GM23338 (cell line): ENCODE measurements at regions not wholly inside any gene's neighbourhood (a gene's known extent, or its start where the extent isn't known, plus 50 kb on each side); places are given as distances from the start of the nearest gene placed in this dataset.

Source experiments
- CREB1 ChIP-seq: fragments of 250-450 bp; sonication (Bioruptor Pico); IDR thresholded peaks from 2 replicates; pipeline ENCODE4 v1.5.0; 2020; ENCODE audit warnings: low read depth, mild to moderate bottlenecking, moderate library complexity
- CTCF ChIP-seq, 2 experiments: fragments of 200-600 bp in 1 of 2; sonication (generic) in 1 of 2; conservative IDR thresholded peaks; 2 replicates each; pipeline versions ENCODE4 v1.5.1 to v1.6.1; 2016 to 2017; ENCODE audit warnings: antibody characterized with exemption in 2 of 2, low read depth in 2 of 2, mild to moderate bottlenecking in 2 of 2, moderate library complexity in 1 of 2
- ETS1 ChIP-seq: IDR thresholded peaks from 2 replicates; pipeline ENCODE4 v1.6.1; 2016; ENCODE audit warnings: antibody characterized with exemption
- EZH2 ChIP-seq: fragments of 200-600 bp; sonication (generic); IDR thresholded peaks from one replicate; pipeline ENCODE4 v1.8.0; 2017; ENCODE audit warnings: antibody characterized with exemption, mild to moderate bottlenecking, low read depth; ENCODE audit not compliant: unreplicated experiment
- EZH2phosphoT487 ChIP-seq: fragments of 200-600 bp; sonication (generic); IDR thresholded peaks from one replicate; pipeline ENCODE4 v1.8.1; 2018; ENCODE audit warnings: antibody characterized with exemption; ENCODE audit not compliant: unreplicated experiment
- JUNB ChIP-seq: IDR thresholded peaks from one replicate; pipeline ENCODE4 v1.6.1; 2016; ENCODE audit warnings: antibody characterized with exemption; ENCODE audit not compliant: unreplicated experiment
- NANOG ChIP-seq: IDR thresholded peaks from 2 replicates; pipeline ENCODE4 v1.6.1; 2016; ENCODE audit warnings: antibody characterized with exemption, borderline replicate concordance
- POLR2AphosphoS5 ChIP-seq: IDR thresholded peaks from 2 replicates; pipeline ENCODE4 v1.6.1; 2016; ENCODE audit warnings: antibody characterized with exemption, low read depth
- REST ChIP-seq: IDR thresholded peaks from one replicate; pipeline ENCODE4 v1.6.1; 2018; ENCODE audit warnings: antibody characterized with exemption; ENCODE audit not compliant: unreplicated experiment
- ZNF114 ChIP-seq: fragments of 250-450 bp; sonication (Bioruptor Pico); IDR thresholded peaks from 2 replicates; pipeline ENCODE4 v1.5.0; 2020; ENCODE audit warnings: mild to moderate bottlenecking, moderate library complexity
- ZNF331 ChIP-seq: fragments of 250-450 bp; sonication (Bioruptor Pico); IDR thresholded peaks from 2 replicates; pipeline ENCODE4 v1.5.0; 2020; ENCODE audit warnings: low read depth, mild to moderate bottlenecking, moderate library complexity
- ZNF462 ChIP-seq: fragments of 250-450 bp; sonication (Bioruptor Pico); IDR thresholded peaks from 2 replicates; pipeline ENCODE4 v1.5.0; 2020; ENCODE audit warnings: mild to moderate bottlenecking, moderate library complexity

- no peak for TF ChIP-seq POLR2AphosphoS5
- no peak for TF ChIP-seq CTCF (conservative IDR thresholded peaks at IDR 0.05; ENCODE audit: low read depth in 2 of 2)
- no peak for TF ChIP-seq EZH2
- TF ChIP-seq JUNB: no peak
- TF ChIP-seq CREB1 (CRISPR knock-in tag): no peak
- TF ChIP-seq REST: no peak
- no peak for TF ChIP-seq NANOG
- no peak for TF ChIP-seq EZH2phosphoT487
- no peak for TF ChIP-seq ETS1
- no peak for TF ChIP-seq ZNF114 (CRISPR knock-in tag)
- no peak for TF ChIP-seq ZNF462 (CRISPR knock-in tag)
- no peak for TF ChIP-seq ZNF331 (CRISPR knock-in tag)
Measured at GRCh38 chr9:79470954-79471353, 100.8 kb upstream of the TLE4 start.
